ENCODE measurements at regions not wholly inside any gene's neighbourhood (a gene's known extent, or its start where the extent isn't known, plus 50 kb on each side); places are given as distances from the start of the nearest gene placed in this dataset.

GRCh38 chr4:160810424-160810823 lies 1353.4 kb downstream of the FSTL5 start:
- DNase-seq (no peak), ATAC-seq (no peak)
- CTCF ChIA-PET, result no interaction called here
- Mint-ChIP-seq H3K9me3 (ENCODE audit: low read depth) (peaks cover 7% of the 10 kb centered on the region), H3K27me3 (no peaks in the 10 kb centered on the region), H3K4me1 (no peaks in the 10 kb centered on the region), H3K36me3 (no peaks in the 10 kb centered on the region), H3K4me3 (no peak overlapping the region), H3K27ac (no peak overlapping the region)

DNA sequence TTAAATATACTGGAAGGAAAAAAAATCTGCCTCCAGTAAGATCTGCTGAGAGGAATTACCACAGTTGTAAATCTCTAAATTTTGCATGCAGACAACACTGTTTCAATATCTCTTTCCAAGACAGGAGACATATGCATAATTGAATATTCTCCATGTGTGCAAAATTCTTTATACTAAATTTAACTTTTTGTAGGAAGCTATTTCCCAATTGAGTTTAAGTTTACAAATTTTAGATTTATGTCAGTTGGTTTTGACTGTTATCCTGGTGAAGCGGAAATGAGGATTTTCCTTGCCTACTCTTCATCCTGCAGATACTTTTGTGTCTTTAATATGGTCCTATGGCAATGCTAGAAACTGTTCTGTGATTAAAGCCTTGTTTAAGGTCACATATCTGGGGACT lies 1352.9 kb downstream of the FSTL5 start:
- no peaks in the 10 kb centered on the region for H3K27me3 Mint-ChIP-seq
- H3K9me3 Mint-ChIP-seq (ENCODE audit: low read depth), result peaks cover 7% of the 10 kb centered on the region
- no peak overlapping the region for H3K4me3 Mint-ChIP-seq
- no peak overlapping the region for H3K27ac Mint-ChIP-seq
- no peak for DNase-seq
- ATAC-seq, result no peak
- H3K4me1 Mint-ChIP-seq, result no peaks in the 10 kb centered on the region
- no peaks in the 10 kb centered on the region for H3K36me3 Mint-ChIP-seq
- CTCF ChIA-PET, result no interaction called here

- Mint-ChIP-seq H3K36me3 (no peaks in the 10 kb centered on the region), H3K4me1 (no peaks in the 10 kb centered on the region), H3K9me3 (ENCODE audit: low read depth) (peaks cover 7% of the 10 kb centered on the region), H3K4me3 (no peak overlapping the region), H3K27ac (no peak overlapping the region), H3K27me3 (no peaks in the 10 kb centered on the region)
- no peak for DNase-seq
- CTCF ChIA-PET, result no interaction called here
- ATAC-seq, result no peak
Observed at GRCh38 chr4:160811956-160812355, 1351.8 kb downstream of the FSTL5 start.

- DNase-seq, result no peak
- Mint-ChIP-seq H3K36me3 (no peaks in the 10 kb centered on the region), H3K4me3 (no peak overlapping the region), H3K27ac (no peak overlapping the region), H3K4me1 (no peaks in the 10 kb centered on the region), H3K27me3 (no peaks in the 10 kb centered on the region), H3K9me3 (ENCODE audit: low read depth) (peaks cover 2% of the 10 kb centered on the region)
- CTCF ChIA-PET, result no interaction called here
- ATAC-seq, result no peak
Observed at GRCh38 chr4:160814726-160815125, 1349.1 kb downstream of the FSTL5 start.

- no peaks in the 10 kb centered on the region for H3K9me3 Mint-ChIP-seq (ENCODE audit: low read depth)
- DNase-seq (no peak), ATAC-seq (no peak)
- no peak overlapping the region for H3K27ac Mint-ChIP-seq
- no peaks in the 10 kb centered on the region for H3K27me3 Mint-ChIP-seq
- H3K36me3 Mint-ChIP-seq, result no peaks in the 10 kb centered on the region
- no peaks in the 10 kb centered on the region for H3K4me1 Mint-ChIP-seq
- no peak overlapping the region for H3K4me3 Mint-ChIP-seq
- CTCF ChIA-PET, result no interaction called here
Observed at GRCh38 chr4:160818571-160818970, 1345.2 kb downstream of the FSTL5 start.

DNA sequence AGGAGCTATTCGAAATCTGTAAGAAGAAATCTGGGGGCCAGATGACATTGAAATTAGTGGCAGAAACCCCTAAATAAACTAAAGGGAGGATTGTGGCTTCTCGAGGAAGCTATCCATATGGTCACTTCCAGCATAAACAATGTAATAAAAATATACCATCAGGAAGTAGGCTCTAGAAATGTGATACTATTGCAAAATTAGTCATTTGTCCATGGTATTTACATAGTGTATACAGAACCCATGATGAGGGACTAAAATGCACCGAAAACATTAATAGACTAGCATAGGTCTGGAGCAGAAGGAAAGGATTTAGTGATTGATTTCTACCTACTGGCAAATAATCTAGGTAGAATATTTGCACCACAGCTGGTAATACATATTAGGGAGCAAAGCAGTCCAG lies 1344.0 kb downstream of the FSTL5 start:
- CTCF ChIA-PET, result no interaction called here
- ATAC-seq, result no peak
- H3K36me3 Mint-ChIP-seq, result no peaks in the 10 kb centered on the region

GRCh38 chr4:160824481-160824880 lies 1339.3 kb downstream of the FSTL5 start:
- Mint-ChIP-seq H3K27ac (no peak overlapping the region), H3K4me1 (no peaks in the 10 kb centered on the region), H3K36me3 (no peaks in the 10 kb centered on the region), H3K4me3 (no peak overlapping the region), H3K27me3 (no peaks in the 10 kb centered on the region), H3K9me3 (ENCODE audit: low read depth) (peaks cover 2% of the 10 kb centered on the region)
- ATAC-seq, result no peak
- CTCF ChIA-PET, result no interaction called here
- DNase-seq, result no peak

More for the DNA sequence above, 1344.0 kb downstream of the FSTL5 start:
- Mint-ChIP-seq H3K4me3 (no peak overlapping the region), H3K9me3 (ENCODE audit: low read depth) (no peaks in the 10 kb centered on the region), H3K27me3 (no peaks in the 10 kb centered on the region), H3K27ac (no peak overlapping the region), H3K4me1 (no peaks in the 10 kb centered on the region)
- no peak for DNase-seq

GRCh38 chr4:160825644-160826338 lies 1338.0 kb downstream of the FSTL5 start:
- Mint-ChIP-seq H3K27me3 (no peaks in the 10 kb centered on the region), H3K4me3 (no peak overlapping the region), H3K4me1 (no peaks in the 10 kb centered on the region), H3K9me3 (ENCODE audit: low read depth) (peaks cover 2% of the 10 kb centered on the region), H3K27ac (no peak overlapping the region), H3K36me3 (no peaks in the 10 kb centered on the region)
- ATAC-seq (no peak), DNase-seq (no peak)
- CTCF ChIA-PET, result no interaction called here

- H3K27me3 Mint-ChIP-seq, result no peaks in the 10 kb centered on the region
- no peaks in the 10 kb centered on the region for H3K4me1 Mint-ChIP-seq
- no peak overlapping the region for H3K27ac Mint-ChIP-seq
- H3K4me3 Mint-ChIP-seq, result no peak overlapping the region
- no peaks in the 10 kb centered on the region for H3K36me3 Mint-ChIP-seq
- ATAC-seq (no peak), DNase-seq (no peak)
- CTCF ChIA-PET, result no interaction called here
- H3K9me3 Mint-ChIP-seq (ENCODE audit: low read depth), result peaks cover 2% of the 10 kb centered on the region
Observed at GRCh38 chr4:160826339-160826679, 1337.5 kb downstream of the FSTL5 start.

DNA sequence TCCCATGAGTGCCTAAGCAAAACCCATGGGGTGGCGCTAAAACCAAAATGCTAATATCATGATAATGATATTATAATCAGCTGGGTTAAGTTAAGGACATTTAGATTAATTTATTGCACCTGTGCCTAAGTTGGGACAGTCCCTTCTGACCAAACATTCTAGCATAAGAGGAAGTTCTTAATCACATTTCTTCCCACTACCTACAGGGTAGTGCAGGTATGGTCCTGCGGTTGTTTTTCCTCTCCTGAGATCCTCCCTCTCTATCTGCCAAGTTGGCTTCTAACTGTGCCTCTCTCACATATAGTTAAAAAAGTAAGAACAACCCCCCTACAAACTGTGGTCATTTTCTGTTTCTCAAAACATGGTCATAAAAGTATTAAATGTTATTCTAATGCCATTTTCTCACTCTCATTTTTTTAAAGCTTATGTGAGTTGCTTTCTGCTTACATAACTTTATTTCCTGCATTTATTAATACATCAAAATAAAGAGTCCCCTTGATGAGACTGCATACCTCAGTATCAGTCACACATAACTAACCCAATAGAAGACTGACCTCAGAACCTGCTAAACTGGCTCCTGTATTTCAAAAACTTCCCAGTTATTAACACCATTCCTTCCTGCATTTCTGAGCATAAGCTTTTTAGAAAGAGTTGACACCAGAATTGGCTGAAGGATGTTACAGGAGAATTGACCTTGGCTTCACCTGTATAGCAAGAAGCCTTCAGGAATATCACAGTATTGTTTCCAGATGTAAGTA lies 1332.5 kb downstream of the FSTL5 start:
- peaks cover 5% of the 10 kb centered on the region for H3K9me3 Mint-ChIP-seq (ENCODE audit: low read depth)
- H3K36me3 Mint-ChIP-seq, result no peaks in the 10 kb centered on the region
- CTCF ChIA-PET, result no interaction called here
- DNase-seq (no peak), ATAC-seq (no peak)
- no peak overlapping the region for H3K4me3 Mint-ChIP-seq
- H3K4me1 Mint-ChIP-seq, result no peaks in the 10 kb centered on the region
- no peaks in the 10 kb centered on the region for H3K27me3 Mint-ChIP-seq
- H3K27ac Mint-ChIP-seq, result no peak overlapping the region

GRCh38 chr4:160835789-160836188 lies 1328.0 kb downstream of the FSTL5 start:
- H3K4me1 Mint-ChIP-seq, result no peaks in the 10 kb centered on the region

GRCh38 chr4:160836431-160836830 lies 1327.4 kb downstream of the FSTL5 start:
- no peaks in the 10 kb centered on the region for H3K4me1 Mint-ChIP-seq
- CTCF ChIA-PET, result no interaction called here
- ATAC-seq (no peak), DNase-seq (no peak)
- peaks cover 6% of the 10 kb centered on the region for H3K9me3 Mint-ChIP-seq (ENCODE audit: low read depth)
- no peaks in the 10 kb centered on the region for H3K27me3 Mint-ChIP-seq
- H3K27ac Mint-ChIP-seq, result no peak overlapping the region
- H3K4me3 Mint-ChIP-seq, result no peak overlapping the region
- H3K36me3 Mint-ChIP-seq, result no peaks in the 10 kb centered on the region

More at GRCh38 chr4:160835789-160836188, 1328.0 kb downstream of the FSTL5 start:
- CTCF ChIA-PET, result no interaction called here
- no peak for DNase-seq
- ATAC-seq, result no peak
- peaks cover 6% of the 10 kb centered on the region for H3K9me3 Mint-ChIP-seq (ENCODE audit: low read depth)
- H3K36me3 Mint-ChIP-seq, result no peaks in the 10 kb centered on the region
- H3K27me3 Mint-ChIP-seq, result no peaks in the 10 kb centered on the region
- no peak overlapping the region for H3K4me3 Mint-ChIP-seq
- H3K27ac Mint-ChIP-seq, result no peak overlapping the region

DNA sequence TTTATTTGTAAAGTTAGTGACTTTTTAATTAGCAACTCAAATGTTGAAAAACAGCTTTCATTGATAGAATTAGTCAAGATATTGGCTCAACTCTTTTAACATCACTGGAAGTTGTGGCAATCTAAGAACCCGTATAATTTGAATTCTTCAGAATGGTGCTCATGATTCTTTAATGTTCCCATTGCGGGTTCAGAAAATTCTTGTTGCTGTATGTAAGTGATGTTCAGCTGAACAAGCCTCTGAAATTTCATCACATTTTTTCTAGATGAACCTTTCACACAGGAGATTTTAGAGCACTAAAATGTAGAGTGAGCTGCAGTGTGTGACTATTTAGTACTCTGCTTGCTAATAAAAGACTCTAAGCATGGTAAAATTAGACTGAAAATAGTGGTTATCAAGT lies 1317.7 kb downstream of the FSTL5 start:
- H3K27ac Mint-ChIP-seq, result no peak overlapping the region
- H3K4me1 Mint-ChIP-seq, result no peaks in the 10 kb centered on the region

DNA sequence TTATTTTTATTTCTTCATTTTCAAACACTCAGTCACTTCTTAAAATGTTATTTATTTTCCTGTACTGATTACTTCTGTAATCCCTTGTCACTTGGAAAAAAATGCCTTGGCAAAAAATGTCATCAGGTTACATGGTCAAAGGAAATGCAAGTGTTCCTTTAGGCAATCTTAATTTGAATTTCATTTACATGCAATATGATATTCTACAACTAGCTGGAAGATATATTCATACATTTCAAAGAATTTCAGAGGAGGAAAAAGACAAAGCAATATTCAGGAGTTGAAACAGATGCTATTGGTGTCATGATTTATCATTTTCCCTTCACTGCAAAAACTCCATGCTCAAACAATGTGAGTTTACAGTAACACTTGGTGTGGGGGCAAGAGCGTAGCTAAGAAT lies 1316.6 kb downstream of the FSTL5 start:
- ATAC-seq (no peak), DNase-seq (no peak)
- CTCF ChIA-PET, result no interaction called here
- H3K4me3 Mint-ChIP-seq, result no peak overlapping the region
- H3K4me1 Mint-ChIP-seq, result no peaks in the 10 kb centered on the region
- H3K9me3 Mint-ChIP-seq (ENCODE audit: low read depth), result peaks cover 11% of the 10 kb centered on the region
- no peaks in the 10 kb centered on the region for H3K36me3 Mint-ChIP-seq
- H3K27ac Mint-ChIP-seq, result no peak overlapping the region
- no peaks in the 10 kb centered on the region for H3K27me3 Mint-ChIP-seq

More for the DNA sequence above, 1317.7 kb downstream of the FSTL5 start:
- Mint-ChIP-seq H3K27me3 (no peaks in the 10 kb centered on the region), H3K36me3 (no peaks in the 10 kb centered on the region), H3K9me3 (ENCODE audit: low read depth) (peaks cover 11% of the 10 kb centered on the region), H3K4me3 (no peak overlapping the region)
- CTCF ChIA-PET, result no interaction called here
- DNase-seq, result no peak
- no peak for ATAC-seq

All from activated CD8-positive, alpha-beta memory T cell treated with anti-CD3 and anti-CD28 coated beads, Interleukin-2, amount 10 ng/mL, durations not matched to agents 7 days and 5 days (primary cell).